ENCODE measurements at regions not wholly inside any gene's neighbourhood (a gene's known extent, or its start where the extent isn't known, plus 50 kb on each side); places are given as distances from the start of the nearest gene placed in this dataset.

- no peak for DNase-seq (ENCODE audit: low read depth in 4 of 4, low spot score in 3 of 4)
These were observed 754.3 kb downstream of the MECOM start for GRCh38 chr3:168909260-168909659.

- no peak for DNase-seq (ENCODE audit: low read depth in 4 of 4, low spot score in 3 of 4)
These were observed 768.1 kb downstream of the MECOM start for GRCh38 chr3:168895419-168895818.

DNA sequence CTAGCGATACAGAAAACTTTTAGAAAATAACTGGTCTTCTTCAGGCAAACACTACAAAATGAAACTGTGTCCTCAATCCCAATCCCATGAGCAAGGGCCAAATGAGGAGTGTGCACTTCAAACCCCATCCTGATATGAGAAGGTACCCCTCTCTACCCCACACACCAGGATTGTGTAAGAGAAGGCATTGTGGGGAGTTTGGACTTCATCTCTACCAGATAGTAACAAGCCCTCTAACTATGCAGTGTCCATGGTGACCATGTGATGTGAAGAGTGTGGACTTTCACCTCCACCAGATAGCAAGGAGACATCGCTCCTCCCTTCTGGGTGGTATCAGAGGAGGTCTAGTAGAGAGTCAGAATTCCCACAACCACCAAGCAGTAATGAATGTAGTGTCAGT is 769.3 kb downstream of the MECOM start:
- no peak for DNase-seq (ENCODE audit: low read depth in 4 of 4, low spot score in 3 of 4)

DNA sequence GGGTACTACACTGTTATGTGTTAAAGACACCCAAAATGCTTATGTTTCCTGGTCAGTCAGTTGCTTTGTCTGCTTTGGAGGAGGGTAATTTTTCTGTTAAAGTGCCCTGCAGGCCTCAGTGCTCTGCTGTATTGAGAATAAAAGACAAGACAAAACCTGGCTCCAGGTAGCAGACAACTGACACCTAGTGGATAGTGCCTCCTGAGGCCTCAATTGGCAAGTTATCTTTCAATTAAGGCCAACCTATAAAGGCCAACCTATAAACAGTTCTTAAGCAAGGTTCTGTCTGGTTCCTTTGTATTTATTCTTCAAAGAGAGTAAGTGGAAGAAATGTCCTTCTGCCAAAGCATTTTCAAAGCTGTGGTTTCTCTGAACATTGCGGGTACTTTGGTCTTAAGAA is 773.8 kb downstream of the MECOM start:
- DNase-seq (ENCODE audit: low read depth in 4 of 4, low spot score in 3 of 4) = no peak

DNA sequence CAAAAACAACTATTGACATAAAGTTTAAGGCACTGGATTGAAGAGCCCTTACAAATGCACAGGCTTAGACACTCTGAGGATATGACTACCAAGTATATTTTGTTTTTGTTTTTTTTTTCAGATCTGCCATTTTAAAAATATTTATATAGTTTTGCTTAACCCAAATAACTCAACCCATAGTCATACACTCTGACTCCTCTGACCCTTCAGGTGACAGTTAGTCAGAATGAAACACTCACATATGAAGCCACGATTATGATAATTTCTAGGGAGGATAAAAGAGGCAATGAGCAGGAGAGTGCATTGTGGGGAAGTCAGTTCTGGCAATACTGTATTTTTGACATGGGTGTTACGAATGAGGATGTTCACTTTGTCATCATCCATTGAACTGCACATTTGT is 774.7 kb downstream of the MECOM start:
- DNase-seq (ENCODE audit: low read depth in 4 of 4, low spot score in 3 of 4) = no peak

- no peak for DNase-seq (ENCODE audit: low read depth in 4 of 4, low spot score in 3 of 4)
These were observed 778.5 kb downstream of the MECOM start for GRCh38 chr3:168885028-168885427.

DNA sequence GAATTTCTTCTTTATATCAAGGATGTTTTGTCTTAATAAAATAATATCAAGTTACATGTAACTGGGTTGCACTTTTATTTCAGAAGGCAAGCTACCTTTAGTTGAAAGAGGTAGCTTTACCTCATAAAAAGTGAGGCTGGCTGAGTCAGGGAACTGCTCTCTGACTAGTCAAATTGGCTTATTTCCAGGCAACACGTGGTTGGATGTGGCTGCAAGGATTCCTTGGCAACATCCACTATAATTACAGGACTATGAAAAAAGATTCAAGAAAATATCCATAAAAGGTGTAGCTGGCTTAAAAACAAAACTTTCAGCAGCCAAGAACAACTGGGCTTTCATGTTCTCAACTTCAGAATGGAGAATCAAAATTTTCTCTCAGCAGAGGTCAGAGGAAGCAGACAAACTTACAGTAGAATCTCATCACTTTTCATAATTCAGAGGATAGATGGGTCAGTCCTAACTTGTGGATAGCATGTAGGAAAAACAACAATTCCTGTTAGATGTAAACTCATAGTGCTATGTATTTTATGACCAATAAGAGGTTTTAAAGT is 779.1 kb downstream of the MECOM start:
- no peak for DNase-seq (ENCODE audit: low read depth in 4 of 4, low spot score in 3 of 4)

DNA sequence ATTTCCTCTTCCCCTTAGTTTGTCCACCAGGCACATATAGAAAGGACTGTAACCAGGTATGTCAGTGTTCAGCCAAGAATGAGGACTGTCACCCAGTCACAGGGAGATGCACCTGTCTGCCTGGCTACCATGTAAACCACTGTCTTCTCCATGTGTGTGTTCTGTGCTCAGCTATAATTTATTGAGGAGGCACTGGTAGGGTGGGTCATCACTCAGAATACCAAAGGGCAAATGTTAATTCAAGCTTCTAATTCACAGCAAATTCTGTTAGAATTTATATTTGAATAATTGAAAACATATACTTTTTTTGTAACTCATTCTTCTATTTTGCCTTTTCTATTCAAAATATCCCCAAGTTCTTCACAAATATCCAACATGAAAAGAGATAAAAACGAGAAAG is 780.4 kb downstream of the MECOM start:
- DNase-seq (ENCODE audit: low read depth in 4 of 4, low spot score in 3 of 4) = no peak

DNA sequence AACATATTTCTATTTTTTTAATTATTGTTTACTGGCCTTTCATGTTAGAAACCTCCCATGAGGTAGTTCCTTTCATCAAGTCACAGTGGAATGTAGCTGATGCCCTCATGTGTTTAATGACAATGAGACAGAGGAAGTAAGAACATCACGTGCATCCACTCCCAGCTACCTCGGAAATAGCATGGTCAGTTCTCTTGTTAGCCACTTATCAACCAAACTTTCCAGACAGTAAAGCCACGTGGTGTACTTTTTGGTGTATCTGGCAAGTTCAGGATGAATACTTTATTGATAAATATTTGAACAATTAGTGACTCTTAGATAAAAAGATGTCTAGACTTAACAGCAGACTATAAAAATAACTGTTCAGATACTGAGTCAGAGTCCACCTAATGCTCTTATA is 781.7 kb downstream of the MECOM start:
- DNase-seq (ENCODE audit: low read depth in 4 of 4, low spot score in 3 of 4) = no peak

DNA sequence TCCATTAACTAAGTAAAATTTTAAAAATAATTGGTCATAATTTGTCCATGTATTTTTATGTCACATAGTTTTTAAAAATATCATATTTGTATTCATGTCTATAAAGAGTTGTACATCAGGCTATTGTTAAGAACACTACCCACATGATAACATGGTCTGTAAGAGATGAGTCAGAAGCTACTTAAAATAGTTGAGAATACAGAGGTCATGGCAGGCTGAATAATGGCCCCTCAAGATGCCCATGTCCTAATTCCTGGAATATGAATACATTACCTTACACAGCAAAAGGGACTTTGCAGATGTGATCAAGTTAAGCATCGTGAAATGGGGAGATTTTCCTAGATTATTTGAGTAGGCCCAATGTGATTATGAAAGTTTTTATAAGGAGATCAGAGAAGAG is 782.9 kb upstream of the GOLIM4 start:
- DNase-seq (ENCODE audit: low read depth in 4 of 4, low spot score in 3 of 4) = no peak

GRCh38 chr3:168877899-168878298 is 782.2 kb upstream of the GOLIM4 start:
- DNase-seq (ENCODE audit: low read depth in 4 of 4, low spot score in 3 of 4) = peak in 1 of 4 donors; percentile 27

DNA sequence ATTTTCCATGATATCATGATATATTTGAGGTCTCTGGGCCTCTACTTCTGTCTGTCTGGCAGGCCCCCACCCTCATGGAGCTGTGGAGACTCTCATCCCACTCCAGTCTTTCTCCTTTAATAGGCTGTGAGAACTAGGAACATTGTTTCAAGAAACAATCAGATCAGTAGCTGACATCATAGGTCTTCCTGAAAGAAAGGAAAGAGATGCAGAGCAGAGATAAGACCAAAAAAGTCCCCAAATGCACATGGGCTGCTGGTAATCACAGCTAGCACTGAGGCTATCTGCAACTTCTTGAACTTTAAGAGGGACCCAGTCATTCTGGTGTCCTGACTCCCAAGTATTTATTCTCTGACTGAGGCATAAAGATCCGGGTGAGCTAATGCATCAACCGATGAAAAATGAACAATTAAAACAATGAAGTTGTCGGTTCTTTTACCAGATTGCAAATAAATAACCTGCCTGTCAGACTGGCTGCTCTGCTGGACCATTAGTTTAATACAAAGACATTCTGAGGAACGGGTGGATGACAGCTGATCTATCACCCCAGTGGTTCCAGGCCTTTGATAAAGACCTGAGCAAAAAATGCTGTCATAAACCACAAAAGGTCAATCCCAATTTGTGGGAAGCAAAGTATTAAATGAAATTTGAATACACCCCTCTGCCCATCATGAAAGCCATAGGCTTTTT is 780.8 kb upstream of the GOLIM4 start:
- DNase-seq (ENCODE audit: low read depth in 4 of 4, low spot score in 3 of 4) = no peak

GRCh38 chr3:168872826-168873225 is 777.1 kb upstream of the GOLIM4 start:
- DNase-seq (ENCODE audit: low read depth in 4 of 4, low spot score in 3 of 4) = no peak

DNA sequence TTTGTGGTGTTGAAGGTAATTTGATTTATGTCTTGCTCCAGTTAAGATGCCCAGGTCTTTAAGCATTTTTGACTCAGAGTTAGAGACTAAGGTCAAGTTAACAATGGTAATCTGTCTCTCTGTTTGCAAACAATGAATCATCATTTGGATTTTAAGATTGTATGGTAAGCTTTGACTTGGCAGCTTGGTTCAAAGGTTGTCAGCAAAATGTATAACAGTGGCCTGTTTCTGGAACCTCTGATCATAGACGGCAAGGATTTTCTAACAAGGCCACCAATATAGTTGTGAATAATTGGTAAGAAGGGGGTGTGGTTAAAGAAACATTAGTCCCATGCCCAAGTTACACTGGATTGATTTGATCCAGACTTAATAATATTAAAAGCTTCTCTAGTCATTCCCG is 775.2 kb upstream of the GOLIM4 start:
- no peak for DNase-seq (ENCODE audit: low read depth in 4 of 4, low spot score in 3 of 4)

- DNase-seq (ENCODE audit: low read depth in 4 of 4, low spot score in 3 of 4) = no peak
These were observed 769.4 kb upstream of the GOLIM4 start for GRCh38 chr3:168865022-168865551.

DNA sequence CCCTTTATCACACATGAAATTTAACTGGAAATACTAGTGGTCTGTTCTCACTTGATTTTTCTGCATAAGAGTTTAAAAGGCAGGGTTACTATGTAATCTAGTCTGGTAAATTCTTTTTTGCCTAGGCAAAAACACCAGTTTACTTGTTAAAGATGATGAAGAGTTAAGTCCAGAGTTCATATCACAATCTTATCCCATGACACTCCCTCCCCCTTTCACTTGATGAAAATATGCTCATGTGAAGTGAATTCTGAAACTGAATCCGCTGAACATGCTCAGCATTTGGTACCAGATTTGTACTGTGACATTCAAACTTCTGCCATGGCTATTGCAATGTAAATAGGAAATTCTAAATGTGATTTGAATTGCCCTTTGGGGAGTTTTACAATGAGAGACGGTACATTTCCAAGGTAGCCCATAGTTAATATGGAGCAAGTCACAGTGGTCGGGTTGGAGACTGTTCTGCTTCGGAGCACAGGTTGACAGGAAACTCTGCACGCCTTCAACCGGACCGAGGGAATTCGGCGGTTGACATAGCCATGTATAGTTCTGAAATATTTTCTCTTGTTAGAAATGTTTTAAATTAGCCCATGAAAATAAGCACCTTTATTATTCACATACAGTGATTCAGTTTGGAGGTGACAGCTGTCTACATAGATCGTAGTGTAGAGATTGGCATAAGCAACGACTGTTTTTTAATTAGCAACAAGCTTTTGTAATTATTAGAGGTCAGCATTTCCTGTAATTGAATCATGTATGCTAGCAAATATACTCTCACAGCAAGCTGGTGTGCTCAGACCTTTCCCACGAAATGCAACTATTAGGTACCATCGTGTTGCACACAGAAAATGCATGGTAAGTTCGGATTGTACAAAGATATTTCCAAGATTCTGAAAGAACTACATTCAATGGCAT is 768.6 kb upstream of the GOLIM4 start:
- DNase-seq (ENCODE audit: low read depth in 4 of 4, low spot score in 3 of 4) = no peak

- DNase-seq (ENCODE audit: low read depth in 4 of 4, low spot score in 3 of 4) = no peak
These were observed 767.8 kb upstream of the GOLIM4 start for GRCh38 chr3:168863561-168863960.

- no peak for DNase-seq (ENCODE audit: low read depth in 4 of 4, low spot score in 3 of 4)
These were observed 766.7 kb upstream of the GOLIM4 start for GRCh38 chr3:168862466-168862865.

- no peak for DNase-seq (ENCODE audit: low read depth in 4 of 4, low spot score in 3 of 4)
These were observed 764.9 kb upstream of the GOLIM4 start for GRCh38 chr3:168860592-168860991.

- no peak for DNase-seq (ENCODE audit: low read depth in 4 of 4, low spot score in 3 of 4)
These were observed 764.3 kb upstream of the GOLIM4 start for GRCh38 chr3:168860028-168860427.

- no peak for DNase-seq (ENCODE audit: low read depth in 4 of 4, low spot score in 3 of 4)
These were observed 763.9 kb upstream of the GOLIM4 start for GRCh38 chr3:168859574-168859973.

- no peak for DNase-seq (ENCODE audit: low read depth in 4 of 4, low spot score in 3 of 4)
These were observed 763.4 kb upstream of the GOLIM4 start for GRCh38 chr3:168859143-168859542.

All from right renal pelvis (tissue), 4 donors.